ENCODE measurements at regions not wholly inside any gene's neighbourhood (a gene's known extent, or its start where the extent isn't known, plus 50 kb on each side); places are given as distances from the start of the nearest gene placed in this dataset.

GRCh38 chr17:51537996-51538550, 277.7 kb downstream of the UTP18 start:
- DNase-seq (ENCODE audit: low read depth) = no peak
- H3K4me3 ChIP-seq (ENCODE audit: low read depth, low read length) = no peak overlapping the region
- TF ChIP-seq POLR2A (IDR thresholded peaks at IDR 0.05; ENCODE audit: extremely low read depth, insufficient read length) (no peak), MYC (IDR thresholded peaks at IDR 0.05; ENCODE audit: low read depth, low read length) (no peak)
- TF ChIP-seq, protein P1, sequence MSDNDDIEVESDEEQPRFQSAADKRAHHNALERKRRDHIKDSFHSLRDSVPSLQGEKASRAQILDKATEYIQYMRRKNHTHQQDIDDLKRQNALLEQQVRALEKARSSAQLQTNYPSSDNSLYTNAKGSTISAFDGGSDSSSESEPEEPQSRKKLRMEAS (IDR thresholded peaks at IDR 0.05; ENCODE audit: low read depth, low read length) = no peak
- TF ChIP-seq, protein P2, sequence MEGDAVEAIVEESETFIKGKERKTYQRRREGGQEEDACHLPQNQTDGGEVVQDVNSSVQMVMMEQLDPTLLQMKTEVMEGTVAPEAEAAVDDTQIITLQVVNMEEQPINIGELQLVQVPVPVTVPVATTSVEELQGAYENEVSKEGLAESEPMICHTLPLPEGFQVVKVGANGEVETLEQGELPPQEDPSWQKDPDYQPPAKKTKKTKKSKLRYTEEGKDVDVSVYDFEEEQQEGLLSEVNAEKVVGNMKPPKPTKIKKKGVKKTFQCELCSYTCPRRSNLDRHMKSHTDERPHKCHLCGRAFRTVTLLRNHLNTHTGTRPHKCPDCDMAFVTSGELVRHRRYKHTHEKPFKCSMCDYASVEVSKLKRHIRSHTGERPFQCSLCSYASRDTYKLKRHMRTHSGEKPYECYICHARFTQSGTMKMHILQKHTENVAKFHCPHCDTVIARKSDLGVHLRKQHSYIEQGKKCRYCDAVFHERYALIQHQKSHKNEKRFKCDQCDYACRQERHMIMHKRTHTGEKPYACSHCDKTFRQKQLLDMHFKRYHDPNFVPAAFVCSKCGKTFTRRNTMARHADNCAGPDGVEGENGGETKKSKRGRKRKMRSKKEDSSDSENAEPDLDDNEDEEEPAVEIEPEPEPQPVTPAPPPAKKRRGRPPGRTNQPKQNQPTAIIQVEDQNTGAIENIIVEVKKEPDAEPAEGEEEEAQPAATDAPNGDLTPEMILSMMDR (IDR thresholded peaks at IDR 0.05; ENCODE audit: low read depth, low read length) = no peak

GRCh38 chr17:51540151-51540550, 279.8 kb downstream of the UTP18 start:
- no peak overlapping the region for H3K4me3 ChIP-seq (ENCODE audit: low read depth, low read length)
- DNase-seq (ENCODE audit: low read depth) = peak; percentile 4
- TF ChIP-seq, protein P2 (IDR thresholded peaks at IDR 0.05; ENCODE audit: low read depth, low read length) = no peak
- no peak for TF ChIP-seq POLR2A (IDR thresholded peaks at IDR 0.05; ENCODE audit: extremely low read depth, insufficient read length)
- no peak for TF ChIP-seq MYC (IDR thresholded peaks at IDR 0.05; ENCODE audit: low read depth, low read length)
- TF ChIP-seq, protein P1 (IDR thresholded peaks at IDR 0.05; ENCODE audit: low read depth, low read length) = no peak

DNA sequence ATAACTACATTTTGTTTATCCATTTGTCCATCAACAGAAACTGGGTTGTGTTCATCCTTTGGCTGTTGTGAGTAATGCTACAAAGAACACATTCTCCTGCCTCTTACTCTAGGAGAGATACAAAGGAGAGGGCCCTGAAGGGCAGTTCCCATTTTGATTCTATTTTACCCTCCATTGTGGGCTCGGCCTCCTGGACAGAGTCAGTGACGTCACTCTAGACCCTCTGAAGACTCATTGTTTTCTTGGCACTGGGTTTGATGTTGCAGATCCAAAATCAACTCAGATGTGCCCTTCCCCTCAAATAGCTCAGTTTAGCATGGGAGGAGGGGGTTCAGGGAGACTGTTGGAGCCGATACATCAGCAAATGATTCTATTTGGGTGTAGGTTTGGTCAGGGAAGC, 280.9 kb downstream of the UTP18 start:
- no peak for DNase-seq (ENCODE audit: low read depth)

DNA sequence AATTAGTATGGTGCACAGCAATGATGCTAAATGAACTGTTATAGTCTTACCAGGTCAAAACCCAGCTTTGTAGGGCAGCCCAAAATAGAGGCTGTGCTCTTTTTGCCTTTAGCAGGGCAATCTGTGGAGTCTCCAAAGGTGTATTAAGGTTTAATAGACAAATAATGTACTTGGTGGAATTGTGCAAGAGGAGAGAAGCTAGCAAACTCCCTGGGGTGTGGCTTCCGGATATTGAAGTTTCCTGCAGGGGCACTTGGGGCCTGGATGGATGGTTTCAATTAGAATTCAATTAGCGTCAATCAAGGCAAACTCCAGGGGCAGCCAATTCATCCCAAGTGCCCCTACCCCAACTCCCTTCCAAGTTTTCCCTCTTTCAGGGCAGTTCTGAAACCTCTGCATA, 285.8 kb downstream of the UTP18 start:
- TF ChIP-seq, protein P1 (IDR thresholded peaks at IDR 0.05; ENCODE audit: low read depth, low read length) = no peak
- TF ChIP-seq POLR2A (IDR thresholded peaks at IDR 0.05; ENCODE audit: extremely low read depth, insufficient read length) = no peak
- TF ChIP-seq, protein P2 (IDR thresholded peaks at IDR 0.05; ENCODE audit: low read depth, low read length) = no peak
- no peak for DNase-seq (ENCODE audit: low read depth)
- H3K4me3 ChIP-seq (ENCODE audit: low read depth, low read length) = no peak overlapping the region

More for the DNA sequence above, 280.9 kb downstream of the UTP18 start:
- TF ChIP-seq, protein P2 (IDR thresholded peaks at IDR 0.05; ENCODE audit: low read depth, low read length) = no peak
- no peak for TF ChIP-seq POLR2A (IDR thresholded peaks at IDR 0.05; ENCODE audit: extremely low read depth, insufficient read length)
- H3K4me3 ChIP-seq (ENCODE audit: low read depth, low read length) = no peak overlapping the region

GRCh38 chr17:51548125-51548524, 287.8 kb downstream of the UTP18 start:
- TF ChIP-seq, protein P1 (IDR thresholded peaks at IDR 0.05; ENCODE audit: low read depth, low read length) = no peak
- no peak for TF ChIP-seq POLR2A (IDR thresholded peaks at IDR 0.05; ENCODE audit: extremely low read depth, insufficient read length)
- TF ChIP-seq, protein P2 (IDR thresholded peaks at IDR 0.05; ENCODE audit: low read depth, low read length) = no peak
- TF ChIP-seq MYC (IDR thresholded peaks at IDR 0.05; ENCODE audit: low read depth, low read length) = no peak
- no peak overlapping the region for H3K4me3 ChIP-seq (ENCODE audit: low read depth, low read length)
- DNase-seq (ENCODE audit: low read depth) = no peak

GRCh38 chr17:51555153-51555552, 294.8 kb downstream of the UTP18 start:
- no peak overlapping the region for H3K4me3 ChIP-seq (ENCODE audit: low read depth, low read length)
- DNase-seq (ENCODE audit: low read depth) = no peak
- TF ChIP-seq MYC (IDR thresholded peaks at IDR 0.05; ENCODE audit: low read depth, low read length) (no peak), POLR2A (IDR thresholded peaks at IDR 0.05; ENCODE audit: extremely low read depth, insufficient read length) (no peak)
- TF ChIP-seq, protein P1 (IDR thresholded peaks at IDR 0.05; ENCODE audit: low read depth, low read length) = no peak
- TF ChIP-seq, protein P2 (IDR thresholded peaks at IDR 0.05; ENCODE audit: low read depth, low read length) = no peak
